ENCODE measurements at regions not wholly inside any gene's neighbourhood (a gene's known extent, or its start where the extent isn't known, plus 50 kb on each side); places are given as distances from the start of the nearest gene placed in this dataset.

GRCh38 chr1:81435175-81435574 lies 365.6 kb upstream of the ADGRL2 start:
- TF ChIP-seq, protein P1, sequence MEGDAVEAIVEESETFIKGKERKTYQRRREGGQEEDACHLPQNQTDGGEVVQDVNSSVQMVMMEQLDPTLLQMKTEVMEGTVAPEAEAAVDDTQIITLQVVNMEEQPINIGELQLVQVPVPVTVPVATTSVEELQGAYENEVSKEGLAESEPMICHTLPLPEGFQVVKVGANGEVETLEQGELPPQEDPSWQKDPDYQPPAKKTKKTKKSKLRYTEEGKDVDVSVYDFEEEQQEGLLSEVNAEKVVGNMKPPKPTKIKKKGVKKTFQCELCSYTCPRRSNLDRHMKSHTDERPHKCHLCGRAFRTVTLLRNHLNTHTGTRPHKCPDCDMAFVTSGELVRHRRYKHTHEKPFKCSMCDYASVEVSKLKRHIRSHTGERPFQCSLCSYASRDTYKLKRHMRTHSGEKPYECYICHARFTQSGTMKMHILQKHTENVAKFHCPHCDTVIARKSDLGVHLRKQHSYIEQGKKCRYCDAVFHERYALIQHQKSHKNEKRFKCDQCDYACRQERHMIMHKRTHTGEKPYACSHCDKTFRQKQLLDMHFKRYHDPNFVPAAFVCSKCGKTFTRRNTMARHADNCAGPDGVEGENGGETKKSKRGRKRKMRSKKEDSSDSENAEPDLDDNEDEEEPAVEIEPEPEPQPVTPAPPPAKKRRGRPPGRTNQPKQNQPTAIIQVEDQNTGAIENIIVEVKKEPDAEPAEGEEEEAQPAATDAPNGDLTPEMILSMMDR (IDR thresholded peaks at IDR 0.05; ENCODE audit: low read length): no peak
- TF ChIP-seq EZH2phosphoT487 (IDR thresholded peaks at IDR 0.05; ENCODE audit: low read length) (no peak), EZH2 (optimal IDR thresholded peaks at IDR 0.05; ENCODE audit: low read depth, low read length) (no peak)

All from MM.1S (cell line).